SK-MEL-5 (cell line): ENCODE measurements at regions not wholly inside any gene's neighbourhood (a gene's known extent, or its start where the extent isn't known, plus 50 kb on each side); places are given as distances from the start of the nearest gene placed in this dataset.
"Not testable (repeated sequence)": the region's sequence is repeated elsewhere in the genome, so short reads cannot be mapped to it uniquely, and the experiment has no call there.

Experiments used
- DNase-seq: peaks from one replicate; pipeline ENCODE4 v3.0.0-alpha.2; 2016; ENCODE audit warnings: low read depth, low spot score
- in situ Hi-C: cut with HindIII; loops from 2 replicates; pipeline ENCODE4 v1.10.0; 2016; ENCODE audit warnings: low sequenced_read_pairs, high pct_unique_total_duplicates, low pct_unique_long_range_greater_than_20kb

GRCh38 chr6:5904532-5904931, 102.2 kb downstream of the NRN1 start:
- DNase-seq, result no peak
- in situ Hi-C loops, result no loop called here

GRCh38 chr6:5899216-5900045, 107.3 kb downstream of the NRN1 start:
- in situ Hi-C loops, result no loop called here
- DNase-seq, result no peak

- no peak for DNase-seq
- in situ Hi-C loops, result no loop called here
Observed at GRCh38 chr6:5898563-5898962, 108.2 kb downstream of the NRN1 start.

GRCh38 chr6:5898102-5898501, 108.6 kb downstream of the NRN1 start:
- no peak for DNase-seq
- in situ Hi-C loops, result no loop called here

- DNase-seq, result no peak
- in situ Hi-C loops, result no loop called here
Observed at GRCh38 chr6:5896476-5897200, 110.1 kb downstream of the NRN1 start.

- DNase-seq, result no peak
- in situ Hi-C loops, result no loop called here
Observed at GRCh38 chr6:5894357-5894756, 112.4 kb downstream of the NRN1 start.

- DNase-seq, result no peak
- in situ Hi-C loops, result no loop called here
Observed at GRCh38 chr6:5893295-5893694, 113.4 kb downstream of the NRN1 start.

- in situ Hi-C loops, result no loop called here
- DNase-seq, result no peak
Observed at GRCh38 chr6:5892669-5893068, 114.1 kb downstream of the NRN1 start.

GRCh38 chr6:5878792-5879191, 127.9 kb downstream of the NRN1 start:
- in situ Hi-C loops, result no loop called here
- DNase-seq, result no peak

- DNase-seq, result no peak
- in situ Hi-C loops, result no loop called here
Observed at GRCh38 chr6:5876076-5876475, 130.6 kb downstream of the NRN1 start.

GRCh38 chr6:5873976-5874375, 132.7 kb downstream of the NRN1 start:
- in situ Hi-C loops, result not testable (repeated sequence)
- DNase-seq, result peak; percentile 19

GRCh38 chr6:5871296-5871695, 135.4 kb downstream of the NRN1 start:
- in situ Hi-C loops, result no loop called here
- DNase-seq, result no peak

- in situ Hi-C loops, result no loop called here
- no peak for DNase-seq
Observed at GRCh38 chr6:5869676-5870075, 137.0 kb downstream of the NRN1 start.

GRCh38 chr6:5869261-5869660, 137.5 kb downstream of the NRN1 start:
- in situ Hi-C loops, result no loop called here
- DNase-seq, result no peak

GRCh38 chr6:5866547-5867051, 140.1 kb downstream of the NRN1 start:
- in situ Hi-C loops, result no loop called here
- peak; percentile 43 for DNase-seq

- in situ Hi-C loops, result no loop called here
Observed at GRCh38 chr6:5865506-5866031, 141.2 kb downstream of the NRN1 start.

GRCh38 chr6:5860849-5861248, 145.9 kb downstream of the NRN1 start:
- in situ Hi-C loops, result no loop called here
- DNase-seq, result no peak

More at GRCh38 chr6:5865506-5866031, 141.2 kb downstream of the NRN1 start:
- no peak for DNase-seq

GRCh38 chr6:5855787-5856470, 150.8 kb downstream of the NRN1 start:
- in situ Hi-C loops, result no loop called here
- no peak for DNase-seq
